ENCODE measurements at regions not wholly inside any gene's neighbourhood (a gene's known extent, or its start where the extent isn't known, plus 50 kb on each side); places are given as distances from the start of the nearest gene placed in this dataset.

DNA sequence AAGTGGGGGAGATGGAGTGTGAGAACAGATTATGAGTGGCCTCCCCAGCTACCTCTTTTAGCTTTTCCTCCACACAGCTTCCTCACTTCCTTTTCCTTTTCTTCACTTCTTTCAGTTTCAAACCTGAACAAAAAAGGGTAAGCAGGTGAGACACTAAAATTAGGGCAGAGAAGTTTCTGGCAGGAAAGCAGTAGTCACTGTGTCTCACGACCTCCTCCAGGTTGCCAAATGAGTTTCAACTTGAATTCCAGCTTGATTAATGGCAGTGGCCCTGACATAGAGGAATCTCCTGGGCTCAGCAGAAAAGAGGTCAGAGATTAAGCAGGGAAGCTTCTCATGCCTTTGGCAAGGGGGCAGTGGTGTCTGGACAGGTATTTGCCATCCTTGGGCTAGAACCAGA, 63.7 kb upstream of the SPINK5 start:
- TF ChIP-seq, protein P1, sequence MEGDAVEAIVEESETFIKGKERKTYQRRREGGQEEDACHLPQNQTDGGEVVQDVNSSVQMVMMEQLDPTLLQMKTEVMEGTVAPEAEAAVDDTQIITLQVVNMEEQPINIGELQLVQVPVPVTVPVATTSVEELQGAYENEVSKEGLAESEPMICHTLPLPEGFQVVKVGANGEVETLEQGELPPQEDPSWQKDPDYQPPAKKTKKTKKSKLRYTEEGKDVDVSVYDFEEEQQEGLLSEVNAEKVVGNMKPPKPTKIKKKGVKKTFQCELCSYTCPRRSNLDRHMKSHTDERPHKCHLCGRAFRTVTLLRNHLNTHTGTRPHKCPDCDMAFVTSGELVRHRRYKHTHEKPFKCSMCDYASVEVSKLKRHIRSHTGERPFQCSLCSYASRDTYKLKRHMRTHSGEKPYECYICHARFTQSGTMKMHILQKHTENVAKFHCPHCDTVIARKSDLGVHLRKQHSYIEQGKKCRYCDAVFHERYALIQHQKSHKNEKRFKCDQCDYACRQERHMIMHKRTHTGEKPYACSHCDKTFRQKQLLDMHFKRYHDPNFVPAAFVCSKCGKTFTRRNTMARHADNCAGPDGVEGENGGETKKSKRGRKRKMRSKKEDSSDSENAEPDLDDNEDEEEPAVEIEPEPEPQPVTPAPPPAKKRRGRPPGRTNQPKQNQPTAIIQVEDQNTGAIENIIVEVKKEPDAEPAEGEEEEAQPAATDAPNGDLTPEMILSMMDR (IDR thresholded peaks at IDR 0.05): no peak
- TF ChIP-seq POLR2AphosphoS5 (IDR thresholded peaks at IDR 0.05): no peak

Data from upper lobe of left lung (tissue), 4 donors.